HG02973 (cell line): ENCODE measurements at regions not wholly inside any gene's neighbourhood (a gene's known extent, or its start where the extent isn't known, plus 50 kb on each side); places are given as distances from the start of the nearest gene placed in this dataset.

ENCODE experiments used
- ATAC-seq: cut with Tn5 transposase; IDR thresholded peaks from one replicate; pipeline ENCODE4 v1.9.1; 2021; ENCODE audit warnings: moderate library complexity; ENCODE audit not compliant: unreplicated experiment

GRCh38 chr2:11920993-11921583 is 174.7 kb downstream of the LPIN1 start:
- ATAC-seq = no peak

GRCh38 chr2:11922294-11922693 is 175.9 kb downstream of the LPIN1 start:
- no peak for ATAC-seq

GRCh38 chr2:11923935-11924334 is 177.5 kb downstream of the LPIN1 start:
- no peak for ATAC-seq

- no peak for ATAC-seq
These were observed 179.0 kb downstream of the LPIN1 start for GRCh38 chr2:11925295-11926066.

GRCh38 chr2:11930211-11930761 is 183.9 kb downstream of the LPIN1 start:
- ATAC-seq = no peak

- ATAC-seq = no peak
These were observed 185.6 kb downstream of the LPIN1 start for GRCh38 chr2:11932048-11932512.

GRCh38 chr2:11932962-11933361 is 186.5 kb downstream of the LPIN1 start:
- no peak for ATAC-seq

GRCh38 chr2:11933854-11934253 is 187.4 kb downstream of the LPIN1 start:
- ATAC-seq = peak; percentile 82

GRCh38 chr2:11936761-11937160 is 190.3 kb downstream of the LPIN1 start:
- no peak for ATAC-seq

GRCh38 chr2:11938196-11938595 is 191.8 kb downstream of the LPIN1 start:
- ATAC-seq = no peak

GRCh38 chr2:11939523-11939922 is 193.1 kb downstream of the LPIN1 start:
- ATAC-seq = no peak

GRCh38 chr2:11940121-11940743 is 193.8 kb downstream of the LPIN1 start:
- no peak for ATAC-seq

- ATAC-seq = no peak
These were observed 194.4 kb downstream of the LPIN1 start for GRCh38 chr2:11940799-11941198.

GRCh38 chr2:11941201-11942177 is 195.1 kb downstream of the LPIN1 start:
- ATAC-seq = no peak

- no peak for ATAC-seq
These were observed 195.7 kb downstream of the LPIN1 start for GRCh38 chr2:11942178-11942569.

GRCh38 chr2:11944311-11944710 is 197.9 kb downstream of the LPIN1 start:
- ATAC-seq = no peak

GRCh38 chr2:11945139-11946126 is 199.0 kb downstream of the LPIN1 start:
- ATAC-seq = peak; percentile 91

- ATAC-seq = no peak
These were observed 201.5 kb downstream of the LPIN1 start for GRCh38 chr2:11947956-11948355.

GRCh38 chr2:11949732-11950523 is 203.5 kb downstream of the LPIN1 start:
- ATAC-seq = no peak
